ENCODE measurements at regions not wholly inside any gene's neighbourhood (a gene's known extent, or its start where the extent isn't known, plus 50 kb on each side); places are given as distances from the start of the nearest gene placed in this dataset.

- Histone ChIP-seq H3K9me2 (replicated peaks; ENCODE audit: low read depth, low read length) (no peaks in the 10 kb centered on the region), H2AFZ (ENCODE audit: low read length) (no peak overlapping the region), H3K9ac (ENCODE audit: low read depth, low read length, poor library complexity, severe bottlenecking) (no peak overlapping the region), H3K36me3 (ENCODE audit: insufficient read depth, low read length) (no peaks in the 10 kb centered on the region), H3K4me1 (ENCODE audit: insufficient read depth, low read length, poor library complexity, severe bottlenecking) (no peaks in the 10 kb centered on the region), H3K27me3 (ENCODE audit: insufficient read depth, low read length, poor library complexity, severe bottlenecking) (no peaks in the 10 kb centered on the region), H4K20me1 (ENCODE audit: insufficient read depth, low read length, poor library complexity, severe bottlenecking) (no peaks in the 10 kb centered on the region), H3K4me2 (ENCODE audit: low read depth, low read length, poor library complexity, severe bottlenecking) (no peak overlapping the region), H3F3A (ENCODE audit: low read depth) (no peaks in the 10 kb centered on the region), H3K79me2 (ENCODE audit: insufficient read depth, low read length) (no peaks in the 10 kb centered on the region), H3K4me3 (ENCODE audit: low read length, poor library complexity, severe bottlenecking) (no peak overlapping the region), H3K9me3 (ENCODE audit: insufficient read depth, low read depth, low read length) (no peaks in the 10 kb centered on the region)
- TF ChIP-seq EZH2phosphoT487 (IDR thresholded peaks at IDR 0.05; ENCODE audit: borderline replicate concordance) (no peak), CTCF (conservative IDR thresholded peaks at IDR 0.05; ENCODE audit: low read length) (no peak)
Observed at GRCh38 chr9:30484690-30485089, 1899.8 kb upstream of the ACO1 start.

DNA sequence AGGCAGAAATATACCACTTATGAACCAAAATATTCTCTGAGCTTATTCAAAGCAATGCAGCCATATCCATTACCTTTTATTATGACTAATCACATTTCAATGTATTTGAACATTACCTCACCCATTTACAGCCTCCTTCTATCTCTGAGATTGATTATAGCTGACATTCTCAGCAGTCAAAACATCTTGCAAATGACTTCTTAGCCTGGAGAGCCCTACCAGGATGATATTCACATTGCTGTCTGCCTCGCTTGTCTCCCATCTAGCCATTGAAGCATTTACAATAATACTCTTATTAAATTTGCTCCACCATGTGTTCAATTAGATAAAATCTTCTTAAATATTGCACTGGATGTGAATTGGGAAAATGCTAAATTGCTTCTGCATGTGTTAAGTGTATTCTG is 1879.9 kb upstream of the ACO1 start:
- Histone ChIP-seq H3K9me2 (replicated peaks; ENCODE audit: low read depth, low read length) (no peaks in the 10 kb centered on the region), H3K4me2 (ENCODE audit: low read depth, low read length, poor library complexity, severe bottlenecking) (no peak overlapping the region), H3K79me2 (ENCODE audit: insufficient read depth, low read length) (no peaks in the 10 kb centered on the region), H3F3A (ENCODE audit: low read depth) (no peaks in the 10 kb centered on the region), H3K4me3 (ENCODE audit: low read length, poor library complexity, severe bottlenecking) (no peak overlapping the region), H4K20me1 (ENCODE audit: insufficient read depth, low read length, poor library complexity, severe bottlenecking) (no peaks in the 10 kb centered on the region), H3K4me1 (ENCODE audit: insufficient read depth, low read length, poor library complexity, severe bottlenecking) (no peaks in the 10 kb centered on the region), H3K36me3 (ENCODE audit: insufficient read depth, low read length) (no peaks in the 10 kb centered on the region), H3K27me3 (ENCODE audit: insufficient read depth, low read length, poor library complexity, severe bottlenecking) (no peaks in the 10 kb centered on the region), H3K9me3 (ENCODE audit: insufficient read depth, low read depth, low read length) (no peaks in the 10 kb centered on the region), H3K9ac (ENCODE audit: low read depth, low read length, poor library complexity, severe bottlenecking) (no peak overlapping the region), H2AFZ (ENCODE audit: low read length) (no peak overlapping the region)
- TF ChIP-seq EZH2phosphoT487 (IDR thresholded peaks at IDR 0.05; ENCODE audit: borderline replicate concordance): no peak
- no peak for TF ChIP-seq CTCF (conservative IDR thresholded peaks at IDR 0.05; ENCODE audit: low read length)

GRCh38 chr9:30505311-30505710 is 1879.1 kb upstream of the ACO1 start:
- Histone ChIP-seq H3F3A (ENCODE audit: low read depth) (no peaks in the 10 kb centered on the region), H3K79me2 (ENCODE audit: insufficient read depth, low read length) (no peaks in the 10 kb centered on the region), H3K9me3 (ENCODE audit: insufficient read depth, low read depth, low read length) (no peaks in the 10 kb centered on the region), H3K4me2 (ENCODE audit: low read depth, low read length, poor library complexity, severe bottlenecking) (no peak overlapping the region), H4K20me1 (ENCODE audit: insufficient read depth, low read length, poor library complexity, severe bottlenecking) (no peaks in the 10 kb centered on the region), H3K4me1 (ENCODE audit: insufficient read depth, low read length, poor library complexity, severe bottlenecking) (no peaks in the 10 kb centered on the region), H3K9me2 (replicated peaks; ENCODE audit: low read depth, low read length) (no peaks in the 10 kb centered on the region), H3K27me3 (ENCODE audit: insufficient read depth, low read length, poor library complexity, severe bottlenecking) (no peaks in the 10 kb centered on the region), H2AFZ (ENCODE audit: low read length) (no peak overlapping the region), H3K9ac (ENCODE audit: low read depth, low read length, poor library complexity, severe bottlenecking) (no peak overlapping the region), H3K4me3 (ENCODE audit: low read length, poor library complexity, severe bottlenecking) (no peak overlapping the region), H3K36me3 (ENCODE audit: insufficient read depth, low read length) (no peaks in the 10 kb centered on the region)
- no peak for TF ChIP-seq CTCF (conservative IDR thresholded peaks at IDR 0.05; ENCODE audit: low read length)
- TF ChIP-seq EZH2phosphoT487 (IDR thresholded peaks at IDR 0.05; ENCODE audit: borderline replicate concordance): no peak

All from Loucy (cell line).